DOHH2 (cell line): ENCODE measurements at regions not wholly inside any gene's neighbourhood (a gene's known extent, or its start where the extent isn't known, plus 50 kb on each side); places are given as distances from the start of the nearest gene placed in this dataset.

Source experiments
- H3F3A ChIP-seq: fragments of 200-600 bp; sonication (generic), shearing (Covaris generic); 2 replicates; pipeline ENCODE4 v1.6.0; 2016; ENCODE audit warnings: antibody characterized with exemption, mild to moderate bottlenecking; ENCODE audit not compliant: control insufficient read depth, insufficient read depth
- H3K27ac ChIP-seq: fragments of 200-600 bp; sonication (generic); 2 replicates; pipeline ENCODE4 v1.5.1; 2014; ENCODE audit warnings: low read depth, mild to moderate bottlenecking, low read length, moderate library complexity
- H3K27me3 ChIP-seq: fragments of 200-600 bp; sonication (generic); 2 replicates; pipeline ENCODE4 v1.6.1; 2014; ENCODE audit warnings: mild to moderate bottlenecking, low read length, mixed read lengths; ENCODE audit not compliant: control insufficient read depth
- H3K36me3 ChIP-seq: fragments of 200-600 bp; sonication (generic); 2 replicates; pipeline ENCODE4 v1.6.1; 2014; ENCODE audit warnings: mild to moderate bottlenecking, low read length, moderate library complexity, mixed read lengths; ENCODE audit not compliant: control insufficient read depth
- H3K4me1 ChIP-seq: fragments of 200-600 bp; sonication (generic); 2 replicates; pipeline ENCODE4 v1.6.1; 2014; ENCODE audit warnings: mild to moderate bottlenecking, low read length, mixed read lengths; ENCODE audit not compliant: control insufficient read depth
- H3K4me2 ChIP-seq: fragments of 200-600 bp; sonication (generic); 2 replicates; pipeline ENCODE4 v1.6.0; 2014; ENCODE audit warnings: mild to moderate bottlenecking, low read length, moderate library complexity
- H3K4me3 ChIP-seq: fragments of 200-600 bp; sonication (generic); 2 replicates; pipeline ENCODE4 v1.5.1; 2014; ENCODE audit warnings: mild to moderate bottlenecking, low read length, mixed read lengths
- H3K79me2 ChIP-seq: fragments of 200-600 bp; sonication (generic); 2 replicates; pipeline ENCODE4 v1.6.1; 2014; ENCODE audit warnings: mild to moderate bottlenecking, low read length, mixed read lengths; ENCODE audit not compliant: control insufficient read depth
- H3K9me2 ChIP-seq: fragments of 200-600 bp; sonication (generic); replicated peaks from 2 replicates; pipeline ENCODE4 v1.6.1; 2014; ENCODE audit warnings: mild to moderate bottlenecking, low read length, mixed read lengths; ENCODE audit not compliant: control insufficient read depth
- H3K9me3 ChIP-seq: fragments of 200-600 bp; sonication (generic); 2 replicates; pipeline ENCODE4 v1.6.1; 2014; ENCODE audit warnings: antibody characterized with exemption, low read length, mixed read lengths; ENCODE audit not compliant: control insufficient read depth, insufficient read depth
- H4K20me1 ChIP-seq: fragments of 200-600 bp; sonication (generic); 2 replicates; pipeline ENCODE4 v1.6.0; 2014; ENCODE audit warnings: low read depth, mild to moderate bottlenecking, antibody characterized with exemption, low read length, moderate library complexity; ENCODE audit not compliant: control insufficient read depth, insufficient read depth
- CTCF ChIP-seq: fragments of 200-600 bp; sonication (generic); IDR thresholded peaks from one replicate; pipeline ENCODE4 v1.5.1; 2014; ENCODE audit warnings: antibody characterized with exemption, mild to moderate bottlenecking, low read depth, low read length; ENCODE audit not compliant: poor library complexity, severe bottlenecking
- EZH2phosphoT487 ChIP-seq: fragments of 200-600 bp; sonication (generic); IDR thresholded peaks from 2 replicates; pipeline ENCODE4 v1.6.1; 2017; ENCODE audit warnings: borderline replicate concordance, mild to moderate bottlenecking, antibody characterized with exemption, low read length, moderate library complexity, mixed read lengths

DNA sequence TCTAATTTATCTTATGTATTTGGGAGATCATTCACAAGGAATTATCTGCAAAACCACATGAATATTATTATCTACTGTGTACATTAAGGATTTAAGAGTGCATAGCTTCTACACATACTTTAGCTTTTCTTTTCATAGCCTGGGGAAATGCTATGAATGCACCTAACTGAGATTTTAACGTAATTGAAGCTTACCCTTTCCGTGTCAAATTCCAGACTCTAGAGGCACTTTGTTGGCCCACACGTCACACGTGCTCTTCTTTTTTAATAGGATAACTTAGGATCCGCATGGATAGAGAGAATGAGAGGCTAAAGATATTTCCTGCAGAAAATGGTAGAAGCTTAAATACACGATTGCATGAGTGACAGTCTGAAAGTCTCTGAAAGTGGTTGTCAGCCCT lies 481.1 kb downstream of the PCNX1 start:
- Histone ChIP-seq H3F3A (no peaks in the 10 kb centered on the region), H3K79me2 (peaks cover 43% of the 10 kb centered on the region), H3K9me2 (no peaks in the 10 kb centered on the region), H3K27me3 (no peaks in the 10 kb centered on the region), H3K4me1 (peaks cover 23% of the 10 kb centered on the region), H3K36me3 (no peaks in the 10 kb centered on the region), H4K20me1 (peaks cover 10% of the 10 kb centered on the region; the same call in 1 of the 2 replicates), H3K4me3 (no peak overlapping the region), H3K9me3 (no peaks in the 10 kb centered on the region), H3K4me2 (no peak overlapping the region), H3K27ac (no peak overlapping the region)
- TF ChIP-seq CTCF (no peak), EZH2phosphoT487 (no peak)

DNA sequence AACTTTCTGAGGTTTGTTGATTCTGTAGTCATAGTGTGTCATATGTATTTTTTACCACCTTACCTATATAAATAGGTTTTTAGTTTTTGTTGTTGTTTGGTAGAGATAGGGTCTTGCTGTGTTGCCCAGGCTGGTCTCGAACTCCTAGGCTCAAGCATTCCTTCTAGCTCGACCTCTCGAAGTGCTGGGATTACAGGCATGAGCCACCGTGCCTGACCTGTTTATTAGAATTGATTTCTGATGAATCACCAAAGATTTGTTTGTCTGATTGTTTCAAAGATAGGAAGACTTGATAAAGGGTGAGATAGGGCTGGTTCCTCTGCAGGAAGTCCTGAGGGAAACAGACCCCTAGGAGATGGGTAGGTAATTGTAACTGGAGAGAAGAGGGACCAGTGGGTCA lies 481.6 kb downstream of the PCNX1 start:
- Histone ChIP-seq H3K4me2 (no peak overlapping the region), H3K27me3 (no peaks in the 10 kb centered on the region), H3K4me1 (peaks cover 23% of the 10 kb centered on the region), H4K20me1 (peaks cover 10% of the 10 kb centered on the region; the same call in 1 of the 2 replicates), H3K36me3 (no peaks in the 10 kb centered on the region), H3K9me2 (no peaks in the 10 kb centered on the region), H3K27ac (no peak overlapping the region), H3K9me3 (no peaks in the 10 kb centered on the region), H3K4me3 (no peak overlapping the region), H3F3A (no peaks in the 10 kb centered on the region), H3K79me2 (peaks cover 41% of the 10 kb centered on the region)
- TF ChIP-seq EZH2phosphoT487 (no peak), CTCF (no peak)

DNA sequence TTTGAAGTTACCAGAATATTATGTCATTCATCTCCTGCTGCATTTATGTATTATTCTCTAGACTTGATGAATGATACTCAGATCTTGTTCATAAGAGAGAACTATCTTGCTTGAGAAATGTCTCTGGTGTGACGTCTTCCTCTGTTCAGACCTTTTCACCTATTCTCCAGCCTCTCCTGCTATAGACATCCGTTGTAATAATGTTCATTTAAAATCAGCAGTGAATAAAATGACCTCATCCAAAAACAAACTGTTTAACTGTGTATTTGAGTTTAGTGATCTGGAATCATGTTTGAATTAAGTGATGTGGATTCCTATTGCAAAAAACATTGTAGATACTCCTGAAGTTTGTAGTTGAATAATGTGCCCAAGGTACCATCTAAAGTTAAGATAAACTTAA lies 487.1 kb downstream of the PCNX1 start:
- Histone ChIP-seq H3K9me2 (no peaks in the 10 kb centered on the region), H3K27me3 (no peaks in the 10 kb centered on the region), H3K79me2 (peaks cover 55% of the 10 kb centered on the region), H3F3A (peaks cover 3% of the 10 kb centered on the region; the same call in 1 of the 2 replicates), H4K20me1 (peaks cover 13% of the 10 kb centered on the region; the same call in 1 of the 2 replicates), H3K4me2 (no peak overlapping the region), H3K27ac (no peak overlapping the region), H3K4me1 (peaks cover 36% of the 10 kb centered on the region), H3K36me3 (no peaks in the 10 kb centered on the region), H3K4me3 (no peak overlapping the region), H3K9me3 (no peaks in the 10 kb centered on the region)
- TF ChIP-seq CTCF (no peak), EZH2phosphoT487 (no peak)
